ENCODE measurements at regions not wholly inside any gene's neighbourhood (a gene's known extent, or its start where the extent isn't known, plus 50 kb on each side); places are given as distances from the start of the nearest gene placed in this dataset.
A peak's percentile ranks its signal among the peaks of the same experiment; 100 is the strongest.

DNA sequence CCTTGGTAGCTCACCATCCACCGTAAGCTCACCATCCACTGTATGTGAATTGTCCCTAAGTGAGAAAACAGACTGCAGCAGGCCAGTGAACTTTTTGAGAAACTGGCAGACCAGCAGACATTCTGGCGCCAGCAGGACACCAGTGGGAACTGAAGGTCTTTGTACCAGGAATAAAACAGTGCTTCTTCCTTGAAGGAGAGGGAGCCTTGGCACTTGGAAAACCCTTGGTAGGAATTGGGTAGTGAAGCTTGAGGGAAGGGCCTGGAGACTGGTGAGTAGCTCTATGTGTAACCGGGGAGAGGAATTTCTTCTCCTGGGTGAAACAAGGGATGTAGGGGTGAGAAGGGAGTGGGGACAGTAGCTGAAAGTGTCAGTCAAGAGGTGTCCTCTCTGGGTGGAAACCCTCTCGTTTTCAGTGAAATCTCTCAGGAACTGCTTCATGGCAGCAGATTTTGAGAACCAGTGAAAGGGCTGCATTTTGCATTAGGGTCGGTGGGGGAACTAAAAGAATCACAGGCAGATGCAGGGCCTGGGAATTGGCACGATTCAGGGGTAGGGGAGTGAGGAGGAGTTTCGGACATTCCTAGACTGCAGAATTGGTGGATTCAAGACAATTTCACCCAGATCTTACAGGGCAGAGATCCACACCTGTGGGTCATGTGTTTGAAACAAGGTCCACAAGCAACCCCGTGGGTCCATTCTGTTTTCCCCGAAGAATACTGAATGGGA is 131.5 kb upstream of the DLX2 start:
- no peaks in the 10 kb centered on the region for H3K9me3 ChIP-seq
- H3K4me1 ChIP-seq (ENCODE audit: control insufficient read depth in 1 of 2, insufficient read depth in 1 of 2, low read depth in 1 of 2, low read length in 1 of 2) = peaks cover 15 to 16% of the 10 kb centered on the region in 2 experiments
- H3K27ac ChIP-seq = no peak overlapping the region
- no peaks in the 10 kb centered on the region for H3K36me3 ChIP-seq
- TF ChIP-seq, protein P1, sequence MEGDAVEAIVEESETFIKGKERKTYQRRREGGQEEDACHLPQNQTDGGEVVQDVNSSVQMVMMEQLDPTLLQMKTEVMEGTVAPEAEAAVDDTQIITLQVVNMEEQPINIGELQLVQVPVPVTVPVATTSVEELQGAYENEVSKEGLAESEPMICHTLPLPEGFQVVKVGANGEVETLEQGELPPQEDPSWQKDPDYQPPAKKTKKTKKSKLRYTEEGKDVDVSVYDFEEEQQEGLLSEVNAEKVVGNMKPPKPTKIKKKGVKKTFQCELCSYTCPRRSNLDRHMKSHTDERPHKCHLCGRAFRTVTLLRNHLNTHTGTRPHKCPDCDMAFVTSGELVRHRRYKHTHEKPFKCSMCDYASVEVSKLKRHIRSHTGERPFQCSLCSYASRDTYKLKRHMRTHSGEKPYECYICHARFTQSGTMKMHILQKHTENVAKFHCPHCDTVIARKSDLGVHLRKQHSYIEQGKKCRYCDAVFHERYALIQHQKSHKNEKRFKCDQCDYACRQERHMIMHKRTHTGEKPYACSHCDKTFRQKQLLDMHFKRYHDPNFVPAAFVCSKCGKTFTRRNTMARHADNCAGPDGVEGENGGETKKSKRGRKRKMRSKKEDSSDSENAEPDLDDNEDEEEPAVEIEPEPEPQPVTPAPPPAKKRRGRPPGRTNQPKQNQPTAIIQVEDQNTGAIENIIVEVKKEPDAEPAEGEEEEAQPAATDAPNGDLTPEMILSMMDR (IDR thresholded peaks at IDR 0.05) = no peak
- H3K4me3 ChIP-seq (ENCODE audit: low read depth in 1 of 2, low read length in 1 of 2) = peak overlapping the region in 1 of 2 experiments; percentile 44
- peaks cover 58% of the 10 kb centered on the region for H3K27me3 ChIP-seq

DNA sequence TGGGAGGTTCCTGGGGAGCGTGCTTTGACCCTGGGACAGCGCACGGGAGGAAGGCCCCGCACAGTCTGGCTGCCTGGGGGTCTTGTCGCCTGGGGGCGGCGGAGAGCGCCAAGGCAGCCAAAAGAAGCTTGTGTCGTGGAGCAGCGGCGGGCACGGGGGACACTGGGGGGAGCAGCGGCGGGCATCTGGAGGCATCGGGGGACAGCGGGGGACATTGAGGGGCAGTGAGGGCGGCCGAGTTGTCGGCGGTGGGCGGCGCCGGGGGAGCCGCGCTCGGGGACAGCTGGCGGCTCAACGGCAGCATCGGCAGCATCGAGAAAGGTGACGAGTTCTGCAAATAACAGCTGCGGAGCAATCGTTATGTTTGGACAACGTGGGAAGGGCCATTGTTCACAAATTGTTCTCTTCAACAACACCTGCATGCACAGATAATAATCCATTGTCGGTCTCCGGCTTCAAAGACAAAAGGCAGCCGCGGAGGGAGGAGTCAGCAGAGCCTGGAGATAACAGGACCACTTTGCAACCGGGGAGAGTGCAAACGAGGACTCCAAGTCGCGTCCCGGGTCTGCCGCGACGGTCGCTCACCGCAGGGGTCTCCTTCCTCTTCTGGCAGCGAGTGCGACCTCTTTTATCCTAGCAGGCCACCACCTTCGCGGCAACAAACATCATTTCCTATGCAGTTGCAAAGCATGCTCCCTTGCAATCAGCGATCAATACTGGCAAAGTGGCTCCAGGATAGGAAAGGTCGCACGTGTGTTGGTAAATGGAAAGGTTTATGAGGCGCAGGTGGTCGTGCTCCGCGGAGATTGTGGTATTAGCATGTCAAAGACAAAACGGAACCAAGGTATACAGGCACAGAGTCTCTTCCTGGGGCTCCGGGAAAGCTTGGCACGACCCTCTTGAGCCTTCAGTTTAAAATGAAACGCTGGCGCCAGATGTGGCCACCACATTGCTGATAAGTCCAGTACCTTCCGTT is 132.3 kb upstream of the DLX2 start:
- Histone ChIP-seq H3K4me1 (ENCODE audit: control insufficient read depth in 1 of 2, insufficient read depth in 1 of 2, low read depth in 1 of 2, low read length in 1 of 2) (peaks cover 15 to 16% of the 10 kb centered on the region in 2 experiments), H3K4me3 (ENCODE audit: low read depth in 1 of 2, low read length in 1 of 2) (peak overlapping the region; percentile 28 to 44), H3K9me3 (no peaks in the 10 kb centered on the region), H3K36me3 (no peaks in the 10 kb centered on the region), H3K27ac (no peak overlapping the region), H3K27me3 (peaks cover 58% of the 10 kb centered on the region)
- TF ChIP-seq, protein P1 (IDR thresholded peaks at IDR 0.05) = no peak

DNA sequence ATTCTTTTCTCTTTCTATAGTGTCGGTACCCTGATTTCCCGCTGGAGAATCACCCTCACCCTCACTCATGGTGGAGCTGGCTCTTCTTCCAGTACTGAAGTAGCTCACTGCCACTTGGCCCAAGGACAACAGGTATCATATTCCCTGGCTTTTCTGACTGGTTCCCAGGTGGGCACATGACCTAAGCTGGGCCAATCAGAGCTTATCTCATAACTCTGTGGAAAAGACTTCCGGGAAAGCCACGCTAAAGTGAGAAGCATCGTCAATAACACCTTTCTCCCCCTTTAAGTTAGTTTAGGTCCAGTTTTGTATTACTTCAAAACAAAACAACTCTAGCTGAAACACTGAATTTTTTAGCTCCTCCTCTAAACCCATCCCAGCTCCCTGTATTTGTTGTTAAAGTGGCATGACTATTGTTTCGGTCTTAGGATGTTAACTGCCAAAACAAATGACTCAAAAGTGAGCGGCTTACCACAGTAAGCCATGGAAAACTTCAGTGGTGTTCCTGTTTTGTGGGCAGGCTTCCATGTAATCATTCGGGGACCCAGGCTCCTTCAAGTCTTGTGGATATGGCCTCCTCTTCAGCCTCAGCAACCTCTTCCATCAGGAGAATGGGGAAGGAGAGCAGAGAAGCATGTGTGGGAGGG is 137.4 kb upstream of the DLX2 start:
- Histone ChIP-seq H3K9me3 (no peaks in the 10 kb centered on the region), H3K27me3 (peaks cover 25% of the 10 kb centered on the region), H3K4me1 (ENCODE audit: control insufficient read depth in 1 of 2, insufficient read depth in 1 of 2, low read depth in 1 of 2, low read length in 1 of 2) (peaks cover 5 to 6% of the 10 kb centered on the region in 2 experiments), H3K36me3 (no peaks in the 10 kb centered on the region), H3K4me3 (ENCODE audit: low read depth in 1 of 2, low read length in 1 of 2) (no peak overlapping the region), H3K27ac (no peak overlapping the region)
- TF ChIP-seq, protein P1 (IDR thresholded peaks at IDR 0.05) = no peak

DNA sequence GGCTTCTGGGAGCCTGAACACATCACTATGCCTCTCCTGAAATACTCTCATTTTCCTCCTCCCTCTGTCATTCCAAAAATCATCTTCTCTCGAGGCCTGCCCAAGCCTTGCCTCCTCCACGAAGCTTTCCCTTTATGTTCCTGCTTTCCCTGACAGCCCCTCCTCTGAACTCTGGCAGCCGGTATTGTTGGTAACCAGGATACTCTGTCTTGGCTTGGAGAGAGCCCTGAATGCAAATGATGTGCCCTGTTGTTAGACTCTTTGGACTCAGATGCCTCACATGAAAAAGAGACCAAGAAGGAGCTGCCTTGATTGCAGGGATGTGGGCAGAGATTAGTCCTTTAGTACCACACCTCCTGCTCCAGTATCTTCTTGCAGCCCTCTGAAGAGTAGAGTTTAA is 138.5 kb upstream of the DLX2 start:
- Histone ChIP-seq H3K9me3 (no peaks in the 10 kb centered on the region), H3K36me3 (no peaks in the 10 kb centered on the region), H3K4me1 (ENCODE audit: control insufficient read depth in 1 of 2, insufficient read depth in 1 of 2, low read depth in 1 of 2, low read length in 1 of 2) (no peaks in the 10 kb centered on the region), H3K27me3 (peaks cover 14% of the 10 kb centered on the region), H3K4me3 (ENCODE audit: low read depth in 1 of 2, low read length in 1 of 2) (no peak overlapping the region), H3K27ac (no peak overlapping the region)
- TF ChIP-seq, protein P1 (IDR thresholded peaks at IDR 0.05) = no peak

DNA sequence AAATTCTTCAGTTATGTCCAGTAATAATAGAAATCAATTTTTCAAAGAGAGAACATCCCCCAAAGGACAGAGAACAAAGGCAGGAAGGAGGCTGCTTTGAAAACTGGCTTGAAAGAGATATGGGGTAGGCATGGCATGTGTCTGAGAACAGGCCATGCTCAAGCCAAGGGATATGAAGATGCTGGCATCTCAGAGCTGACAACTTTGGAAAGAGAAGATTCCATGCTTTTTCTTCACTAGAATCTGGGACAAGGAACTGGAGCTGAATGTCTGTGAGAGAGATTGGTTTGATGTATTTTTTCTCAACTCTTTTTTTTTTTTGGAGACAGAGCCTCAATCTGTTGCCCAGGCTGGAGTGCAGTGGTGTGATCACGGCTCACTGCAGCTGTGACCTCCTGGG is 139.8 kb upstream of the DLX2 start:
- Histone ChIP-seq H3K4me1 (ENCODE audit: control insufficient read depth in 1 of 2, insufficient read depth in 1 of 2, low read depth in 1 of 2, low read length in 1 of 2) (no peaks in the 10 kb centered on the region), H3K9me3 (no peaks in the 10 kb centered on the region), H3K36me3 (no peaks in the 10 kb centered on the region), H3K27me3 (peaks cover 1% of the 10 kb centered on the region), H3K27ac (no peak overlapping the region), H3K4me3 (ENCODE audit: low read depth in 1 of 2, low read length in 1 of 2) (no peak overlapping the region)
- TF ChIP-seq, protein P1 (IDR thresholded peaks at IDR 0.05) = no peak

Measured in neutrophil (primary cell).